ENCODE measurements at regions not wholly inside any gene's neighbourhood (a gene's known extent, or its start where the extent isn't known, plus 50 kb on each side); places are given as distances from the start of the nearest gene placed in this dataset.

GRCh38 chr2:239530749-239531316, 130.0 kb upstream of the HDAC4 start:
- Mint-ChIP-seq H3K27ac (no peak overlapping the region), H3K4me1 (peaks cover 0 to 12% of the 10 kb centered on the region in 2 donors), H3K9me3 (peaks cover 0 to 3% of the 10 kb centered on the region in 2 donors), H3K27me3 (ENCODE audit: low read depth in 2 of 2) (peaks cover 8 to 18% of the 10 kb centered on the region in 2 donors), H3K36me3 (no peaks in the 10 kb centered on the region), H3K4me3 (no peak overlapping the region)
- Histone ChIP-seq H3K4me1 (ENCODE audit: control insufficient read depth, insufficient read depth, low read length) (no peaks in the 10 kb centered on the region), H3K36me3 (ENCODE audit: control insufficient read depth, insufficient read depth, low read length) (no peaks in the 10 kb centered on the region), H3K4me3 (ENCODE audit: low read length) (no peak overlapping the region), H3K27ac (ENCODE audit: low read length) (no peak overlapping the region), H3K27me3 (ENCODE audit: control insufficient read depth, insufficient read depth, low read length) (no peaks in the 10 kb centered on the region), H3K9me3 (ENCODE audit: control insufficient read depth, insufficient read depth, low read length) (peaks cover 7% of the 10 kb centered on the region)
- ATAC-seq (no peak), DNase-seq (no peak)
- TF ChIP-seq CTCF (IDR thresholded peaks at IDR 0.05) = no peak
- intact Hi-C loops (cut with micrococcal nuclease) = no loop called here
- 92% methylated on average over 5 of the region's 5 CpGs for WGBS (ENCODE audit: insufficient coverage)

GRCh38 chr2:239529313-239530015, 128.6 kb upstream of the HDAC4 start:
- Mint-ChIP-seq H3K4me3 (no peak overlapping the region), H3K36me3 (no peaks in the 10 kb centered on the region), H3K4me1 (peaks cover 0 to 7% of the 10 kb centered on the region in 2 donors), H3K27ac (no peak overlapping the region), H3K27me3 (ENCODE audit: low read depth in 2 of 2) (peaks cover 8 to 24% of the 10 kb centered on the region in 2 donors), H3K9me3 (peaks cover 0 to 3% of the 10 kb centered on the region in 2 donors)
- 91% methylated on average over 13 of the region's 13 CpGs for WGBS (ENCODE audit: insufficient coverage)
- intact Hi-C loops (cut with micrococcal nuclease) = no loop called here
- Histone ChIP-seq H3K9me3 (ENCODE audit: control insufficient read depth, insufficient read depth, low read length) (peaks cover 2% of the 10 kb centered on the region), H3K36me3 (ENCODE audit: control insufficient read depth, insufficient read depth, low read length) (no peaks in the 10 kb centered on the region), H3K4me1 (ENCODE audit: control insufficient read depth, insufficient read depth, low read length) (no peaks in the 10 kb centered on the region), H3K27me3 (ENCODE audit: control insufficient read depth, insufficient read depth, low read length) (no peaks in the 10 kb centered on the region), H3K27ac (ENCODE audit: low read length) (no peak overlapping the region), H3K4me3 (ENCODE audit: low read length) (no peak overlapping the region)
- DNase-seq (no peak), ATAC-seq (no peak)
- no peak for TF ChIP-seq CTCF (IDR thresholded peaks at IDR 0.05)

- Mint-ChIP-seq H3K36me3 (no peaks in the 10 kb centered on the region), H3K4me1 (peaks cover 0 to 4% of the 10 kb centered on the region in 2 donors), H3K27ac (no peak overlapping the region), H3K9me3 (peaks cover 0 to 3% of the 10 kb centered on the region in 2 donors), H3K4me3 (no peak overlapping the region), H3K27me3 (ENCODE audit: low read depth in 2 of 2) (peaks cover 8 to 24% of the 10 kb centered on the region in 2 donors)
- no peak for TF ChIP-seq CTCF (IDR thresholded peaks at IDR 0.05)
- ATAC-seq = no peak
- Histone ChIP-seq H3K27me3 (ENCODE audit: control insufficient read depth, insufficient read depth, low read length) (no peaks in the 10 kb centered on the region), H3K4me1 (ENCODE audit: control insufficient read depth, insufficient read depth, low read length) (no peaks in the 10 kb centered on the region), H3K4me3 (ENCODE audit: low read length) (no peak overlapping the region), H3K27ac (ENCODE audit: low read length) (no peak overlapping the region), H3K9me3 (ENCODE audit: control insufficient read depth, insufficient read depth, low read length) (no peaks in the 10 kb centered on the region), H3K36me3 (ENCODE audit: control insufficient read depth, insufficient read depth, low read length) (no peaks in the 10 kb centered on the region)
- no peak for DNase-seq
- 67% methylated on average over 1 of the region's 1 CpG for WGBS (ENCODE audit: insufficient coverage)
- intact Hi-C loops (cut with micrococcal nuclease) = no loop called here
Measured at GRCh38 chr2:239528883-239529282, 128.1 kb upstream of the HDAC4 start.
